Occipital lobe (tissue), 1 donor: ENCODE measurements at regions not wholly inside any gene's neighbourhood (a gene's known extent, or its start where the extent isn't known, plus 50 kb on each side); places are given as distances from the start of the nearest gene placed in this dataset.

Experiments
- DNase-seq: peaks from one replicate; lab custom pipeline; 2025; lab: John Stamatoyannopoulos, UW

DNA sequence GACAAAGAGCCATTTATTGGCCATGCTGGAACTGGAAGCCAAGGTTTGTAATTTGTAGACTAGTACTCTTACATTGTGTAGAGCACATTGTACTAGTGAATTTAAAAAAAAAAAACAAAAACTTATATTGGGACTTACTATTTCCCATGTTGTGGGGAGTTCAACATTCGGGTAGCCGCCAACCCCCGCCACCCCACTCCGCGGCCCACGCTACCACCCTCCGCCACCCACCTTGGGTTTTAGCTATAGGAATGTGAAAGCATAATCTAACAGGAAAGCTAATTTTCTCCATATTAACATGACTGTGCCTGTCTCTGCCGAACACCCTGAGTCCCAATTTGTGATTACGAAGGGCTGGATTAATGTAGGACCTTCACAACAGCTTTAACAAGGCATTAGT is 275.8 kb downstream of the FIGN start:
- no peak for DNase-seq

DNA sequence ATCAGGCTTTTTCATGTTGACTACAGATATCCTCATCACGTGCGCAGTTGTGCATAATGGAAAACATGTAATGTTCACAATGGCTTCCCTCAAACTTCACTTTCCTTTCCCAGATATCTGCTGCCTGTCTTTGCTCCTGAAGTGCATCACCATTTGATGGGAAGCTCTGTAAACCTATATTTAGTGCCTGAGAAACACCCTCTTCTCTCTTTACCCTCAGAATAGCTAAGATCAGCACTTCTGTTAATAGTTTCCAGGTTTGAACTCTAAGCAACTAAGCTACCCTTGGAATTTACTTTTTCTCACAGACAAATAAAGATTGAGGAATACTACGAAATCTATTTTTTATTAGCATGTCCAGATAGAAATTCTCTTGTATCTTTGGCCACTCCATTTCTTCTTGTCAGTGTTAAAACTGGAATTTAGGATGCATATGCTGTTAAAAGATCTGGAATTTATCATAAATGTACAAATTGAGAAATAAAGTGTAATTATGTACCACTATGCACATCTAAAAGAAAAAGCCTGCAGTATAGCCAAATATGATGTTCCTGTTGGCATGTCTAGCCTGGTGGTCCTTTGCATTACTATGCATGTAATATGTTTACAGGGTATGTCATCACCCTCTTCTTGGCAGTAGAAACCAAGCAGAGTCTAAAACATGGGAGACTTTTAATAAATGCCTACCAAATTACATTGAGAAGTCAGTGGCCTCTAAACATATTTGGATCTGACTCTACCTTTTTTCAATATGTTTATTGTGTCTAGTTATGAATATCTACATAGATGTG is 278.7 kb downstream of the FIGN start:
- no peak for DNase-seq

DNA sequence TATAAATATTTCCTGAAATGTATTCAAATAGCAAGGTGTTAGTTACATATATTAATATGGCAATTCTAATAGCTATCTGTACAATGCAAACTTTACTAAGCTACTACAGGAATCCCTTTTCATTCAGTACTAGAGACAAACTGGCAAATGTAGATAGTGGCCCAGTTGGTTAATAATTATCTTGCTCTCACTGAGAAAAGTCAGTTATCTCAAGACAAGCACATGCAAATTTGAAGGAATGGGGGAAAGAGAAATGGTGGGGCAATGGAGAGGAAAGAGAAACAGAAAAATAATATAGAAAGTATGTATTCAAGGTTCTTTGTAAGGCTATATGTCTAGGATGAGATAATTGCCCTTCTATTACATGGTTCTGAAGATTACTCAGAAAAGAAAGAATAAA is 280.0 kb downstream of the FIGN start:
- no peak for DNase-seq

DNA sequence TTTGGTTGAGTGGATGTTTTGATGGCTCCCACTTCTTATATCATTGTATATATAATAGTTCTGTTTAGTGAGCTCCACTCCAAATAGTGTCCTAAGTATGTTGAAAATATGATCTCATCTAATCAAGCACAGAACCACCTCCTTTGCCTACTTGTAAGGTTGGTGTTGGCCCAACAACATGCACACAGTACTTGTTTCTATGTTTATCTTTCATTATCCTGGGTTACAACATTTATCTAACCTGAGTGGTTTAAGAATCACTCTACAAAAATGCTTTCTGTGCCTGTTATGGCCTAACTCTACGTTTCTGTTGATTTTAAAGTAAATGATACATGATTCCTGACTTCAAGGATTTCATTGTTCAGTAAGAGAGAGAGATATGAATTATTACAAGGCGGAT is 281.9 kb downstream of the FIGN start:
- DNase-seq = no peak

DNA sequence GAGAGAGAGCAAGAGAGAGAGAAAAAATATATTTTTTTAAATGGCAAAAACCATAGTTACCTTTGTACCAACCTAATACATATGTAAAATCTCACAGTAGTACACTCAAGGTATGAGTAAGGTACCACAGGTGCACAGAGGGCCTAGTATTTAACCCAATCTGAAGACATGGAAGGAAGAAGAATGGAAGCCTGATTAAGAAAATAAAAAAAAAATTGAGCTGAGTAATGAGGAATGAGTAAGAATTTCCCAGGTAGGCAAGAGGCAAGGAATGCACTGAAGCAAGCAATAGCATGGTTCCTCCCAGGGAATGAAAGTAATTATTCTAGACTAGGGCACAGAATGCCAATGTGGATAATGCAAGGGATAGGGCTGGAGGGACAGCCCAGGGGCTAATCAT is 294.2 kb downstream of the FIGN start:
- no peak for DNase-seq

DNA sequence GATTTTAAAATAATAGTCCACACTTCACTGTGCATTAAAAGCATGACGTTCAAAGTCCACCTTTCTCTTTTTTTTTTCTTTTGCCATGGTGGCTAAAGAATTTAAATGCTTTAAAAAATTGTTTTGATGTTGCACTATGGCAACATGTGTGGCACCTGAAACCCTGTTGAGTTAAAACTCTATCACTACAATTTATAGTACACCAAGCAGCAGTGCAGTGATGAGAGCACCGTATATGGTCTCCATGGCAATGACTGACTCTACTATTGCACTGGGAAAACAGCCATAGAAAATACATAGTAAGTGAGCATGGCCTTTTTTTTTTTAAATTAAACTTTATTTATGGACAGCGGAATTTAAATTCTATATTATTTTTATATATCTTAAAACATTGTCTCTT is 298.8 kb downstream of the FIGN start:
- DNase-seq = no peak

GRCh38 chr2:163428187-163428586 is 307.6 kb downstream of the FIGN start:
- DNase-seq = no peak

- no peak for DNase-seq
These were observed 315.2 kb downstream of the FIGN start for GRCh38 chr2:163420604-163421003.

DNA sequence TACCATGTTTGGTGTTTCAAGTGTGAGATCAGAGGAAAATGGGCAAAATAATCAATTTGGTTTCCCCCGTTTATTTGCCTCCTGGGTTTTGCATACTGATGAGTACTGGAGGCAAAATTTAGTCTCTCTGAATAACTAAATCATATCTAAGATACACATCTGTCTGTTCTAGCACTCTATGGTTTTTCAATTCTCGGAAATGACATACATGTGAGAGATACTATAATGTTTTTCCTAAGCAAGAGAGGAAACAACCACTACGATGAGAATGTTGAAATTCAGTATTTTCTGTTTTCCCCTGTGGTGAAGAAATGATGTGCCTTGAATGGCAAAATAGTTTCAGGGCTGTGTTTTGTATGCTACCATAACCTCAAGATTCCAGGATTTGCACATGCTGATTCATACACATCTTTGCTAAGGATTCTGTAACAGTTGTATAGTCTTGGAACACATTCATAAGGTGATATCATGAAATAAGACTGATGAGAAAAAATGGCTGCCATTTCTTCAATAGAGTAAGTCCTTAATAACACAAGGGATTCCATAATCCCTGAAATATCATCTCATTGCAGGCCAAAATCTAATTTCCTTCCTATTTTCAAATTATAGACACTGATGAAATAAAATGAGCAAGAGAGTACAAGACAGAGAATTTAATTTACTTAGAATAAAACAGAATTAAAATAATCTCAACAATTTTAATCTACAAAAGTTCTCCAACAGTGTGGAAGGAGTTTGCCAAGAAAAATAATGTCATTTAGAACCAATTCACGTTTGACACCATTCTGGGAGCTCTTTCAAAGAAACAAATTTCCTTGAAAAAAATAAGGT is 316.6 kb downstream of the FIGN start:
- no peak for DNase-seq

DNA sequence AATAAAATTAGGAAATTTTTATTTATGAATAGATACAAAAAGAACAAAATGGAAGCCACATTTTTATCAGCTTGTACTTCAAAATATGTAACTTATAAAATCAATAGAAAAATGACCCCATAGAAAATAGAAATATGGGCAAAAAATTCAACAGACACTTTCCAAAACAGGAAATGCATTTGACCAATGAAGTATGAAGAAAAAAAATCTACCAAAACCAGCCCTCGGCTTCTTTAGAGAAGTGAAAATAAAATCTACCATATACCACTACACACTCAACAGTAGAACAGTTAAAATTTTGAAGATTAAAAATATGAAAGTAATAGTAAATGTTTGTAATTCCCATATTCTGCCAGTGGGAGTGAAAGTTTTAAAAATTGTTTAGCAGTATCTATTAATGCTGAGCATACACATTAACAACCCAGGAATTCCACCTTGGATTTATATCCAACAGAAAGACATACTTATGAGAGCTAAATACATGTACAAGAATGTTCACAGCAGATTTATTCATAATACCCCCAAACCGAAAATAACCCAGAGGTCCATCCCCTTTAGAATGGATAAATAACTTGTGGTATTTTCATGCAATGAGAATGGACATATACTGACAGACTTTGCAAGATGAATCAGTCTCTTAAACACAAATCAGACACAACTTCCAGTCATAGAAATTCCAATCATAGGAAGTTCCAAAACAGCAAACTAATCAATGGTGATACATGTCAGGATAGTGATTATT is 318.0 kb downstream of the FIGN start:
- DNase-seq = no peak

- DNase-seq = no peak
These were observed 321.7 kb downstream of the FIGN start for GRCh38 chr2:163414121-163414520.

DNA sequence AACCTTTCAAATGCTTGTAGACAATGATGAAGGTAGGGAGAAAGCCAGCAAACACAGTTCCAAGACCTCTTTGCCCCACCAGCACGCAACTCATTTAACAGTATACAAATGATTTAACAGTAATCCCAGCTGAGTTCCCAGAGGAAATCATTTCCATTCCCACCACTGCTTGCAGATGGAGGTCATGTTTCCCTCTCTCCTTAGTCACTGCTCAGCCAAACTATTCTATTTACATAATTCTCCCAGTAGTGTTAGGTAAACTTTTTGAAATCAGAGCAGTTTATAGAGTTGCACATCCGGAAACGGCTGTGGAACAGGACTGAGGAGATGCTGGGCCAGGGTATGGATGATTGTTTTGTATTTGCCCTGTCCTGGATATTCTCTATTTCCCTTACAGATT is 328.5 kb downstream of the FIGN start:
- no peak for DNase-seq

GRCh38 chr2:163405298-163405697 is 330.5 kb downstream of the FIGN start:
- DNase-seq = no peak

DNA sequence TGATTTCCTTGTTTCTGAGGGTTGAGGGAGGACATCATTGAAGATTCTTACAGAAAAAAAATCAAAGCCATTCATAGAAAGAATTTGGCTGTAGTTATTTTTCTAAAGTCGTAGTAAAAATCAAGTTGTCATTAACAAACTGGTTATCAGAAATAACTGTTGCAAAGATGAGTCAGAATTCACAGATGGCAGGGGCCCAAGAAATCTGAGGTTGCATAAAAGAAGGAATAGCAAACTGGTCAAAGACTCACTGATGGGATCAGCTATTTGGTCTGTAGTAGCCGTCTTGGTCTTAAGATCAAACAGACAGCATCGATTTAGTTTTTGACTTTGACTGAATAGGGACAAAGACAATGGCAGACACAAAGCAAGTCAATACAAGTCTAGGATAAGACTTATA is 334.3 kb downstream of the FIGN start:
- no peak for DNase-seq

GRCh38 chr2:163397451-163397850 is 338.4 kb downstream of the FIGN start:
- DNase-seq = no peak

DNA sequence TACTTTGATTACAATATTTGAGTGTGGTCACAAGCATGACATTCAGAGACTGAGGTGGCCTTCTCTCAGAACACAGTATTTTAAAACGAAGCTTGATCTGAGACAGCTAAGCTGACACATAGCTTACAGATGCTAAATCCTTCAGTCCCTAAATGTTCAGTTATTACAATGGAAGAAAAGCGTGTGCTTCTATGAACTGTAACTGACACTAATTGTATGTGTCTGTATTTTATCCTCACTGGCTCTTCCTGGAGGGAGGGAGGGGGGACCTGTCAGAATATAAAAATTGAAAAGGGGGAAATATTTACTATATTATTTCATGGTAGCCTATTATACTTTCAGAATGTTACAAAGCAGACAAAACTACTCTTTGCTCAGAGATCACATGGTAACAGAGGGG is 340.2 kb downstream of the FIGN start:
- DNase-seq = no peak

- DNase-seq = no peak
These were observed 346.0 kb downstream of the FIGN start for GRCh38 chr2:163389838-163390237.

GRCh38 chr2:163375472-163375871 is 360.3 kb downstream of the FIGN start:
- no peak for DNase-seq

DNA sequence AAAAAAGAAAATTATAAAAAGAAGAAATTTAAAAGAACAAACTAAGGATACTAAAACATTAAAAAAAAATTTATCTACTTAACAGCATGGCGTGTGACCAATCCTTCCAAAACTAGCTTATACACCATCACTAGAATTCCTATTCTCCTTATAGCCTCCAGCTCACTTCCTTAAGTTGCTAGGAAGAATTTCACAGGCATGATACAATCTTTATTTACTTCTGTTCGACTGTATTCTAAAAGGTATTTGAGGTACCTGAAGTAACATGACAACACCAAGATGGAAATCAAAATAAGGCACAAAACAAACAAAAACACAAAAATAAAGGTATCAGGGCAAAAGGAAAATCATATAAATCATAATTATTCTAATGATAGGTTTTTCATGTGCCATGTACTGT is 360.7 kb downstream of the FIGN start:
- DNase-seq = no peak

- no peak for DNase-seq
These were observed 361.5 kb downstream of the FIGN start for GRCh38 chr2:163374282-163374681.

GRCh38 chr2:163373496-163373895 is 362.3 kb downstream of the FIGN start:
- no peak for DNase-seq

- no peak for DNase-seq
These were observed 365.5 kb downstream of the FIGN start for GRCh38 chr2:163370169-163370886.
